CD4-positive, alpha-beta T cell treated with Interferon gamma for 1 hour (primary cell): ENCODE measurements at regions not wholly inside any gene's neighbourhood (a gene's known extent, or its start where the extent isn't known, plus 50 kb on each side); places are given as distances from the start of the nearest gene placed in this dataset.
"Not testable (repeated sequence)": the region's sequence is repeated elsewhere in the genome, so short reads cannot be mapped to it uniquely, and the experiment has no call there.

Source experiments
- DNase-seq: peaks from one replicate; pipeline ENCODE4 v3.0.0-alpha.2; 2020

- DNase-seq: no peak
Measured at GRCh38 chr6:115798229-115798628, 262.5 kb downstream of the FRK start.

GRCh38 chr6:115796829-115797228 lies 263.9 kb downstream of the FRK start:
- no peak for DNase-seq

- DNase-seq: no peak
Measured at GRCh38 chr6:115796061-115796460, 264.6 kb downstream of the FRK start.

- DNase-seq: no peak
Measured at GRCh38 chr6:115783402-115784061, 277.2 kb downstream of the FRK start.

GRCh38 chr6:115782612-115783011 lies 278.1 kb downstream of the FRK start:
- no peak for DNase-seq

GRCh38 chr6:115773741-115774140 lies 286.9 kb downstream of the FRK start:
- DNase-seq: no peak

- no peak for DNase-seq
Measured at GRCh38 chr6:115770851-115771250, 289.8 kb downstream of the FRK start.

GRCh38 chr6:115768500-115768899 lies 292.2 kb downstream of the FRK start:
- no peak for DNase-seq

GRCh38 chr6:115767931-115768330 lies 292.8 kb downstream of the FRK start:
- no peak for DNase-seq

- DNase-seq: no peak
Measured at GRCh38 chr6:115766745-115767462, 293.8 kb downstream of the FRK start.

- no peak for DNase-seq
Measured at GRCh38 chr6:115765966-115766365, 294.7 kb downstream of the FRK start.

- DNase-seq: no peak
Measured at GRCh38 chr6:115759051-115759450, 301.6 kb downstream of the FRK start.

- DNase-seq: no peak
Measured at GRCh38 chr6:115753446-115753845, 307.2 kb downstream of the FRK start.

- DNase-seq: no peak
Measured at GRCh38 chr6:115750946-115751345, 309.7 kb downstream of the FRK start.

- no peak for DNase-seq
Measured at GRCh38 chr6:115750292-115750691, 310.4 kb downstream of the FRK start.

- no peak for DNase-seq
Measured at GRCh38 chr6:115747719-115748118, 313.0 kb downstream of the FRK start.

GRCh38 chr6:115746583-115746982 lies 314.1 kb downstream of the FRK start:
- DNase-seq: not testable (repeated sequence)

- DNase-seq: no peak
Measured at GRCh38 chr6:115740907-115741306, 319.8 kb downstream of the FRK start.

GRCh38 chr6:115735610-115736009 lies 325.1 kb downstream of the FRK start:
- no peak for DNase-seq

GRCh38 chr6:115733426-115733825 lies 327.3 kb downstream of the FRK start:
- DNase-seq: no peak

- no peak for DNase-seq
Measured at GRCh38 chr6:115729036-115729435, 331.7 kb downstream of the FRK start.

- no peak for DNase-seq
Measured at GRCh38 chr6:115728171-115728570, 332.5 kb downstream of the FRK start.

- no peak for DNase-seq
Measured at GRCh38 chr6:115721564-115721963, 339.1 kb downstream of the FRK start.

- DNase-seq: no peak
Measured at GRCh38 chr6:115720900-115721299, 339.8 kb downstream of the FRK start.

GRCh38 chr6:115717472-115717871 lies 343.2 kb downstream of the FRK start:
- DNase-seq: no peak
